NK-92 treated with Interleukin-12 subunit alpha and Interleukin-12 subunit beta, amount 100 ng/mL, for 24 hours (cell line): ENCODE measurements at regions not wholly inside any gene's neighbourhood (a gene's known extent, or its start where the extent isn't known, plus 50 kb on each side); places are given as distances from the start of the nearest gene placed in this dataset.

Experiments used
- DNase-seq: peaks from one replicate; lab custom pipeline; 2025; lab: John Stamatoyannopoulos, UW

DNA sequence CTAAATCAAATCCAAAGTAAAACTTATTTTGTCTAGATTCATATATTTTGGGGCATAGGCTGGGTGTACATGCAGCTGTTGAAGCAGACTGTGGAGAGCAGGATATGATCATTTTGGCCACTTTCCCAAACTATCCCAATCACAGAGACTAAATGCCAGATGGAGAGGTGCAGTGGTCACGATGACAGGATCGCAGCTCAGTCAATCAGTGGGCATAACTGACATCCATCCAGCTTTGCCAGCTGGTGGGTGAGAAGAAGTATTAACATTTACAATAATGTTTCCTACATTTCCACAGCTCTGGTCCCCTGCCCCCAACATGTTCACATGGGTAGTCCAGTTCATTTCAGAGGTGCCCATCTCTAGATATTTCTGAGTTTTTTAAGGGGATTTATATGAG, 255.5 kb upstream of the SESN3 start:
- no peak for DNase-seq

DNA sequence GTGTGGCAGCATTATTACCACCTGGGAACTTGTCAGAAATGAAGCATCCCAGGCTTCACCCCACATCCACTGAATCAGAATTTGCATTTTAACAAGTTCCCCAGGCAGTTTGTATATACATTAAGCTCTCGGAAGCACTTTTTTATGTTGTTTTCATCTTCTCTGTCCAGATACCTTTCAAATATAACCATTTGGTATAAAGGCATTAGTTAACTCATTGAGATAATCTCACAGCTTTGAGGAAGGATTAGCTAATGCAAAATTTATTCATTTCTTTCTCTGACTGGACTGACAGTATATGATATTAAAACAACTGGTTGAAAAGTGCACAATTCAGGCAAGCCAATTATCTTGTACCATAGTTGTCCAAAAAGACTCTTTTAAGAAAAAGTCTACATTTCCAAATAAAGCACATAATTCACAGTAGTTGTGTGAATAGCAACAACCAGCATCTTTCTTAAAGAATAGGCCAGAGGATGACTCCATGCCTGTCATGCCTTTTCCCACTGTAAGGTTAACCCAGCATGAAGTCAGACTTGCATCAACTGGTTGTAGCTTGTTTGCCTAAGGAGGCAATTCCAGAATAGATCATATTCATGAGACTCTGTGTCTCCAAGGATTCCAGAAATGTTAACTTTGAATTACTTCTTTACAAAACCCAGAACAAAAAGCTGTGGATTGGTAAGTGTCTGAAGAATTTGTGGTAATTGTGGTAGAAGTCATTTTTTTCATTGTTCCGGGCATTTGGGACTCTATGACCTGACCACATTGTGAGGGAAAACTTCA, 254.3 kb upstream of the SESN3 start:
- no peak for DNase-seq

DNA sequence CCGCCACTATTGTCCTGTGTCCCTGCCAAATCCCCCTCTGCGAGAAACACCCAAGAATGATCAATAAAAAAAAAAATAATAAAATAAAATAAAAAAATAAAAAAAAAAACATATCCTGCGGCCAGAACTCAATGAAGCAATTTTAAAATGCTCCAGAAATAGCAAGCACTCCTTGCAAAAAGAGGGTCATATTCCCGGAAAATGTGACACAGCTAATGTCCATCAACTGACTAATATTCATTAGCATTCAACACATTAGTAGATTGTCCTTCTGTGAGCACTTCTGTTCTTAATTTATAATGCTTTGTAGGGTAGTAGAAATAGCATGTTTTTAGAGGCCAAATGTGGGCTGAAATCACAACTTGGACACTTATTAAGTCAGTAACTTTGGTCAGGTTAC, 252.3 kb upstream of the SESN3 start:
- no peak for DNase-seq

DNA sequence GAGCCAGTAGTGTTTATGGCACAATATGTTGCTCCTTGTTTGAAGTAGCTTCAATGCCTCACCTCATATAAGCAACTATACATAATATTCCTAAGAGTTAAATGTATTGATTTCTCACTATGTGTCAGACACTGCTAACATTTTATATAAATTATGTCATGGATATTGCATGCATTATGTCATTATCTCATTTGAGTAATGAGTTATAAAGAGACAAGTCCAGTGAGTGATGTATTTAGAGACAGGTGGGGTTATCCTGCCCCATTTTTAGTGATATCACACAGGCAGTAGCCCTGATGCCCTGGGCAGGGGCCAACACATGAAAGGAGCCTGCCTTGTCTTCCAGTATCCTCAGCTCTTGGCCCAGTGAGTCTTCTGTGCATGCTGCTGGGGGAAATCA, 247.0 kb upstream of the SESN3 start:
- no peak for DNase-seq

DNA sequence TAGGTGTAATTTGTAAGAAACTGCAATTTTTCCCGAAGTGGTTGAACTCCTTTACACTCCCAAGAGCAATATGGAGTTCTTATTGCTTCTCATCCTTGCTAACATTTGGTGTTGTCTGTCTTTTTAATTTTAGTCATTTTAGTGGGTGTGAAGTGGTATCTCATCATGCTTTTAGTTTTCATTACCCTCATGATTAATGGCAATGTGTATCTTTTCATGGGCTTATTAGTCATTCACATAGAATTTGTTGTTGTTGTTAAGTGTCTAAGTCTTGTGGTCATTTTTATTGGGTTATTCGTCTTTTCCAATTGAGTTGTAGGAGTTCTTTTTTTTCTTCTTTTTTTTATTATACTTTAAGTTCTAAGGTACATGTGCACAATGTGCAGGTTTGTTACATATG, 238.3 kb upstream of the SESN3 start:
- DNase-seq, result no peak

DNA sequence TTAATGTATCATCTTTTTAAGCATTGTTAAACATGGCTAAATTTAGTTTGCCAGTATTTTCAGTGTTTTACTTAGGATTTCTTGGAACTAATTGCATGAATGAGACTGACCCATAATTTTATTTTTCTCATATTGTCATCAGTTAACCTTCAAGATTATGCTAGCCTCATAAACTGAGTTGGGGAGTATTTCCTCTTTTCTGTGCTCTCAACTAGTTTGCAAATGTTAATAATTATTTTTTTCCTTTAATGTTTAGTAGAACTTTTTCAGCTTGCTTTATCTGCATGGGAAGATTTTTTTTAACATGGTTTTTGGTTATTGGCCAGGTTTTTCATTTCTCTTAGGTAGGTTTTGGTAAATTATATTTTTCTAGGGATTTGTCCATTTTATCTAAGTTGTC, 235.4 kb upstream of the SESN3 start:
- no peak for DNase-seq

DNA sequence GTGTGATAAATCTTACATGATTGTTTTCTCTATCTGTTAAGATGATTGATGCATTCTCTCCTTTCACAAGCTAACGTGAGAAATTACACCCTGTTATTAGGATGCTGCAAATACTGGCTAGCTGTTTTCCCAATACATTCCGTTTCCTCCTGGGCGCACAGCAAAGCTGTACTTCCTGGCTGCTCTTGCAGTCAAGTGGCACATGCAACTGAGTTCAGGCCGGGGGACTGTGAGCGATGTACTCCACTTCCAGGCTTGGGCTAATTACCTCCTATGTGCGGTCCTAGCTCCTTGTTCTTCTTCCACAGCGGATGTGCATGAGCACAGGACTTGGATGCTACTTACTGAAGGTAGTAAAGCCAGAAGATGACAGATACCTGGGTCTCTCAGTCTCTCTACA, 234.9 kb upstream of the SESN3 start:
- DNase-seq, result no peak

DNA sequence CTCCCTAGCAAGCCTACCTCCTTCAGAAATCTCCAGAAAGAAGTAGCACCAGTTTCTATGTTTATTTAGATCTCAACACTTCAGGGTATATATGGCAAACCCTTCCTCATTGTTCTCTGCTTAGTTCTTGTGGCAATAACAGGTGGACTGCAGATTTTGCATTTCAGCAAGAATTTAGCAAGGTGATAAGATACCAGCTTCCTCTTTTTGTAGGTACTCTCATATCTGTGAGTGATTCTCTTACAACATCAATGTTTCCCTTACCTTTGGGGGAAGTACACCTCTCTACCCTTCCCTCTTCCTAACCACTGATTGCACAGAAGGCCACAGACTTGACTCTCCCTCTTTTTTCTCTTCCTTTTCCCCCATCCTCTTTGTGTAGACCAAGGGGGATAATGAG, 230.9 kb upstream of the SESN3 start:
- no peak for DNase-seq

DNA sequence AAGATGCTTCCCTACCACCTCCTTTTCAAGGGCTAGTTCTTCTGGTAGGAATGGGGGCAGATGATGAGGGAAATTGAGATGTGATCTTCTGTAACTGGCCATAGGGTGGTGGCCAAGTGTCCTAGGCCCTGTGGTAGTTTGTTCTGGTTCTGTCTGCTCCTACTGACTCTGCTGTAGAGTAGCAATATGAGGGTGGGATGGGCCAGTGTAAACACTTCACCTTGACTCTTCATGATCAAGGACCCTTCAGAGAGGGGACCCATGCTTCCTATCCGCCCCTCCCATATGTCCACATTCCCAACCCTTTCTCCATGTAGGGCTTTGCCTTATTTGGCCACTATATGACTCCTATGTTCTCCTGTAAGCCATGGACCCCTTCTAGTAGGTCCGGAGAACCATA, 230.3 kb upstream of the SESN3 start:
- DNase-seq, result no peak

DNA sequence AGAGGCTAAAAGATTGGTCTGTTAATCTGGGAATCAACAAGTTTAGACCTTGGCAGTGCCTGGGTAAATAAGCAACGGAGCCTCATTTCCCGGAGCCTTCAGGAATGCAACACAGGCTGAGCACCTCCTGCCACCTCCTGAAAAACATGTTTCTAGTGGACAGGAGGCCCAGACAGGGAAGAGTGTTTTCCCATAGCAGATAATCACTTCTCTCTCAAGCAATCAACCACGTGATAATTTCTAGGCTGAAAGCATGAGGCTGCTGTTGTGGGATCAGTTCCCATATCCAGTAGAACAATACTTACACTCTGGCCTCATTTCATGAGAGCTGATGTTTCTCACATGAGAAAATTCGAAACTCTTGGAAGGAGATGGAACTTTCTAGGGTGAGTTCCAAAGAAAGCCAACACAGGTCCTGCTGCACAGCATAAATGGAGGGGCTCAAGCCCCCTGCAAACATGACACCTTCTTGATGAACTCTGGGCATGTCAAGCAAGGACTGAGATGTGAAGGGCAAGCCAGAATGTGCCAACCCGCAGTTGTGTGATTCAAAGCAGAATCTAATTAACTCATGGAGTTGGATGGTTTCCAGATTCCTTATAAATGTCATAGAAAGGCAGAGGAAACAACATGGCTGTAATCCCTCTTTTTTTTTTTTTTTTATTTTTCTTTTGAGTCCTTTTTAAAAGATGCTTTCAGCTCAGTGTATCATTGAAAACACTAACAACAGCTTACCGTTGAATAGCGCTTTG, 228.5 kb upstream of the SESN3 start:
- no peak for DNase-seq

DNA sequence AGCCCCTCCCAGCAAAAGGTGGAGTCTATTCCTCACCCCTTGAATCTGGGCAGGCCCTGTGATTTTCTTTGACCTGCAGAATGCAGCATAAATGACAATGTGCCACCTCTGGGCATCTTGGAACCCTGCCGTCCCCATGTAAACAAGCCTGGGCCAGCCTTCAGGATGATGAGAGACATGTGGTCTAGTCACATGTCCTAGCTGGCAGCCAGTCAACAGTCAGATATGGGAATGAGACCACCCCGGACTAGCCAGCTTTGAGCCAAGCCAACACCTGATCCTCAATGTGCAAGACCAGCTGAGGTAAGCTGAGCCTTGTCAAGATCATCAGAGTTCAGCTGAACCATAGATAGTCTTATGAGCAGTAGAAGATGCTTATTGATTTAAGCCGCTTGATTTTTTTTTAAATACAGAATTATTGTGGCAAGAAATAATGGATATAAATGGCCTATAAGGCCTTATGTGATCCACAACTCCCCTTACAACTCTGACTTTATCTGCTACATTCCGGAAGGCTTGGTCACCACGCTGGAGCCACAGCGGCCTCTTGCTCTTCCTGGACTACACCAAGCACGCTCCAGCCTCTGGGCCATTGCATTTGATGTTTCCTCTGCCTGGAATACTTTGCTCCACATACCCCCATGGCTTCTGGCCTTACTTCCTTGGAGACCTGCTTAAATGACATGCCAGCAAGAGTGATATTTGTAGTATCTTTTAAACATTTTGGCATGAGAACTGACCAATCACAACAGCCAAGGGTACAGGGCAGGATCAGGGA, 225.9 kb upstream of the SESN3 start:
- DNase-seq, result no peak

DNA sequence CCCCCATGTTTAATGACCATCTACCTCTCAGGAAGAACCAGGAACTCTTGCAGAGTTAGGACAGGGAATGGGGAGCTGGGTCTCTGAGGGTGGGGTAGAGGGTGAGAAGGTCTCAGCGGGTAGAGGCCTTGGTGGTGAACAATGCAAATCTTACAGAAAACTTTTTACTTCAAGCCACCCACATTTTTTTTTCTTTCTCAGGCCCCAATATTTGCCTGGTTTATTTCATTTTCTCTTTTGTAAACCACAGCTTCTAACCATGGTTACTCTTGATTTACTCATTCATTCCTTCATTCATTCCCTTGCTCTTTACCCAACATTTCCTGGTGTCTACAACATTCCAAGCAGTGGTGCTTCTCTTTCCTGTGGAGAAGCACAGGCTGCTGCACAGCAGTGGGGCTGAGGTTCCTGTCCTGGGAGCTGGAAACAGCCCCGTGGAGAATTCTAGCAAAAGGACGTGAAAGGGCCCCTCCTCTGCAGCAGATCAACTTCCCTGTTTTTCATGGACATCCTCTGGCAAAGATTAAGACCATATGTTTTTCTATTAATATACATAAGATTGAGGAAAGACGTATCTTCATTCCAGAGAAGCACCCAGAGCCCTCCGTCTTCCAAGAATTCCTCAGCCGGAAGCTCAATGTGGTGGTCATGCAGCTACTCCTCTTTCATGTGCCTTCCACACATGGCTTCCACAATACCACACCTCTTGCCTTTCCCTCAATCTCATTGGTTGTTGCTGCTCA, 224.4 kb upstream of the SESN3 start:
- DNase-seq, result no peak

DNA sequence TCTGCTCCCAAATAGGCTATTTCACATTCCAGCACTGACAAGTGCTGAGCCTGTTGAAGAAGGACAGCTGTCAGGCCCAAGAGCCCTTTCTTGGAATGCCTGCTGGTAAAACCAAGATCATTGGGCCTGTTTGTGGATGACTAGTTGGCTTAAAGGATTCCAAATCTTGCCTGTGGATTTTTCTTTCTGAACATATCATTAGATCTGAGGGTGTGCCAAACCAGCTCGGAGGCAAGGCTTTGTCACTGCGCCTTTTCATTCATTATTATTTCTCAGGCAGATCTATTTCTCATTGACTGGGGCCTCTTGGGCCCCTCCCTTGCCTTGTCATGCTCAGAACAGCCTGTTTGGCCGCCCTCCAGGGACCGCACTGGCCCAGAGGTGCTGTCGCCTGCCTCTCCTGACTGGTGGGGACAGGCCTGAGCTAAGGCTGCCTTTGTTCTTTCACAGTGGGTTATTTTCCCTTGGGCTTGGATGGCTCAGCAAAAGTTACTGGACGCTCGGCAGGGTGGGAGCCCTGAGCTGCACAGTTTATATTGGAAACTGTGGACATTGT, 222.7 kb upstream of the SESN3 start:
- DNase-seq, result no peak

DNA sequence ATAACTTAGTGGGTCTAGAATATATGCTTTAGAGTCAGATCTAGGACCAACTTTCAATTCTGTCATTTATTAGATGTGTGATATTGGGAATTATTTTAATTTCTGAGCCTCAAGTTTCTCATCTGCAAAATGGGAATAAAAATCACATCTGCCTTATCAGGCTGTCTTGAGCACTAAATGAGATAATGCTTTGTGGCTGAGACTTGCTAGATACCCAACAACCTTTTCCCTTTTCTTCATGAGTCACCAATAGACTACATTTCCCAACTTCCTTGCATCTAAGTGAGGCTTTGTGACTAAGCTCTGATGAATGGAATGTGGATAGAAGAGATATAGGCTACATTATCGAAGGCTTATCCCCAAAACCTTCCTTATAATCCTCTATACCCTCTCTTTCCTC, 220.7 kb upstream of the SESN3 start:
- DNase-seq, result no peak

DNA sequence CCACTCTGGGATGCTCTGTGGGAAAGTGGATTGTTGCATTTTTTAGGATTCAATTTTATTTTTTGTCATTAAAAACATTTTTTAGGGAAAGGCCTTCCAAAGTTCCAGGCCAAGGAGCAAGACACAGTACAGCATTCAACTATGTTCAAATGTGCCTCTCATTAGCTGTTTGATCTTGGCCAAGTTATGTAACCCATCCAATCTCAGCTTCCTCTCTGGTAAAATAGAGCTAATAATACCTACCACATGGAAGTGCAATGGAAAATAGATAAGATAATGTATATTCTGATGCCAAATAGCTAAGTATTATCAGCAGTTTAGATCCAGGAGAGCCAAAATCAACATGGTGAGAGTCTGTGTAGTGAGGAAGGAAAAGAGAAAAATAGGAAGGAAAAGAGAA, 220.3 kb upstream of the SESN3 start:
- DNase-seq, result no peak

DNA sequence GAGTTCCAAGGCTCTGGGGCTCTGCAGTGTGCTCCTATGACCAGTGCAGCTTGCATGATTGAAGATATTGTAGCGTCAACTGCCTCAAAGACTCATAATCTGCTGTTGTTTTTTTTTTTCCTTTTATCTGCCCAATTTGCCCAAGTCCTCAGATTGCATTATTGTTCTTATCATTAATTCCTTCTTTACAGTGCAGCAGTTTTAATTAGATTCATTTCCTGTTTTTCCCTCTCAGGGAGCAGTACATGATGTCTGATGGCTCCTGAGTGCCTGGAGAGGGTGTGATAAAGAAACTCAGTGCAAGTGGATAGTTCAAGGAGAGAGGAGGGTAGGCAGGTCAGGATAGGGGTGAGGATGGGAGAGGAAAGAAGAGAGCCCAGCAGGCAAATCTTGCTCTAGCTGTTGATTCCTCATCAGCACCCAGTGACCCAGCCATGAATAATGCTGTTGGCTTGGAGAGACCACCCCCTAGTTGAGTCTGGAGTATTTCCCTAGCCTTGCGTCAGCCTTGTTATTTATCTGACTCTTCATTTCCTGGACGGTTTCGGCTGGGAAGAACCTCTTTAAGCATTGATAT, 219.6 kb upstream of the SESN3 start:
- no peak for DNase-seq

DNA sequence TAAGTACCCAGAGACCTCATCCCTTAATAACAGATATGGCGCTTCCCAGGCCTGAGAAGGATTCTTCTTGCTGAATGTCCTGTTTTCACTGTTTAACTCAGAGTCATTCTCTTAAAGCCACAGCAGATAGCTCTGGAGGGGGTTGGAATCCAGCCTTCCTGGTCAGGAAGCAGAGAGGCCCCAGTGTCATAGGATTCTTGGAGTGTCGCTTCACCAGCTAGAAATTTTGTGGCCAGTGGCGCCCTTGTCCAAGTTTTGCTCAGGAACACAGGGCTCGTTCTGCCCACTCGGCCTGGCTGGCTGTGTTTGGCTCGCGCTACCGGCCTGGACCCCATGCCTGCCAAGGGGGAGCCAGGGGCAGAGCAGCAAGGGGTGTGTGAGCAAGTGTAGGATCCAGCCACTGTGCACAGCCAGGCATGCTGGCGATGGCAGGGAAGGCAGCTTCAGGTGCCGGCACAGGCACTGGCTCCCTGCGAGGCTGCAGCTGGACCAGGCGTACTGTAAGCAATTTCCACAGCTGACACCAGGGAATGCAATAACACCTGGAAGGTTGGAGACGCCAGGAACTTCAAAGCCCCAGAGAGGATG, 214.8 kb upstream of the SESN3 start:
- DNase-seq, result no peak

DNA sequence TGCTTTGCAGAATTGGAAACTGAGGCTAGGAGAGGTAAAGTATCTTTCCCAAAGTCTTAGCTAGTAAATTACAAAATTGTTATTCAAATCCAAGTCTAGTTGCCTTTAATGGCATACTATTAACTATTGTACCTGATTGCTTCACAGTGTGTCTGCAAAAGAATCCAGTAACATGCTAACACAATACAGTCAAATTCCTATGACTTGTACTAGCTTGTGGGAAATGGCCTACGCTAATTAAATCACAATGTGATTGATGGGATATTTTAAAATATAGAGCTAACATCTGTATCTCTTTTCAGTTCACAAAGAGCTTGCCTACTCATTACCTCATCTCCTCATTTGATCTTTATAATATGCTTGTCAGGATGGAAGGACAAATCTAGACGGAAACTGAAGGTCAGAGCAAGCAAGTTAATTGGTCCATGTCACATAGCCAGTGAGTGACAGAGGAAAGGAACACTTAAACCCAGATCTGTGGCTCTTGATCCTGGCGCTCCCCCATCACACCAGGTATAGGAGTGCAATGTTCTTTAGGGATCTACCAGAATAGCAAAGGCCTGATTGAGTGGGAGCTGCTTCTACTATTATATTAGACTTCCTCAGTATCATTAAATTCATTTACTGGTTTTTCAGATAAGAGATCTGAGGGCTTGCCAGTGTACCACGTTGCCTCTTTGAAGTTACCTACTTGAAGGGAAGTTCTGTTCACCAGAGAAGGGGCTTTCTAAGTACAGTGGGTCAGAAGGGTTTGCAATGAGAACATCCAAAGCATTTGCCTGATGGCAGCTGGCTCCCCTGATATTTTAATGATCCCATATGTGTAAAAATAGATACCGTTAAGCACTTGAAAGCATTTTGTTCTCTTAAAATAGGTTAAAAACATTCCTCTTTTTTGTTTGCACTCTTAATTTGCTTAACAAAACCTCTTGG, 213.6 kb upstream of the SESN3 start:
- DNase-seq, result no peak

DNA sequence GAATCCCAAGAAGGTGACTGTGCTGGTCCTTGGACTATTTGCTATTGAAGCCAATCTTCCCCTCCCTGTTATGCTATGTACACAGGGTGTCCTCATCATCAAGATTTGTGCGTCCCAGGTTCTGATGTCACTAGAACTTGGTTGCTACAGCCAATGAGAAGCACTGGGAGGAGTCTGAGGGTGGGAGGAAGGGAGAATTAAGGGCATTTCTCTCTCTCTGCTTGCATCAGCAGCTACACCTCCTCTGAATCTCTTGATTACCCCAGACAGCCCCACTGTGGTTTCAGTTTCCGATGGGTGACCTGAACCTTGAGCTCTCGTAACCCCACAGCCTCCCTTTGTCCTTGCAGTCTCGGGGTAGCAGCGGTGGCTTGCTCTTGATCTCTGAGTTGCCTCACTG, 212.4 kb upstream of the SESN3 start:
- DNase-seq, result no peak

DNA sequence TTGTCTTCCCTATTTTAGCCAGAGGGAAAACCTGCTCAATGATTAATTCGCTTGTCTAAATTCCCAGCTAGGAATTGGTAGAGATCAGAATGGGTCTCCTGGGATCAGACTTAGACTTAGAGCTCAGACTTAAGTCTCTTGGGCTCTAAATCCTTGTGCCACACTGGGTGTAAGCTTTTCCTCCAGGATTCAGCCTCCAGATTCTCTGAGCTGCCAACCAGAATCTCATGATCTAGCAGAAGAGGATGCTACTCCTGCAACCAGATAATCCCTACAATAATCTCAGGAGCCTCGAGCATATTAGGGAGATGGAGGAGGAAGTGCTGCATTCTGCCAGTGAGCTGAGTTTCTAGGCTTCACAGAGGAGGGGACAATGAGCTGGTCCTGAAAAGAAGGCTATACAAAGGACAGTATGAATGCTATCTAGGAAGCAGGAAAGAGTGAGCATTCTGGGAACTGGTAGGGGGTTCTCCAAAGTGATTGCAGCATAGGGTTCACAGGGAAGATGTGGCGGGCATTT, 211.6 kb upstream of the SESN3 start:
- DNase-seq, result no peak
